ENCODE measurements at regions not wholly inside any gene's neighbourhood (a gene's known extent, or its start where the extent isn't known, plus 50 kb on each side); places are given as distances from the start of the nearest gene placed in this dataset.

- no peak for DNase-seq
These were observed 60.4 kb upstream of the TNP1 start for GRCh38 chr2:216920143-216920876.

GRCh38 chr2:216918088-216918680, 58.3 kb upstream of the TNP1 start:
- no peak for DNase-seq

- no peak for DNase-seq
These were observed 57.2 kb upstream of the TNP1 start for GRCh38 chr2:216916956-216917650.

GRCh38 chr2:216915557-216916150, 55.8 kb upstream of the TNP1 start:
- DNase-seq: no peak

GRCh38 chr2:216914491-216914890, 54.6 kb upstream of the TNP1 start:
- DNase-seq: no peak

- no peak for DNase-seq
These were observed 52.0 kb upstream of the TNP1 start for GRCh38 chr2:216911886-216912285.

- DNase-seq: no peak
These were observed 51.1 kb upstream of the TNP1 start for GRCh38 chr2:216911008-216911407.

GRCh38 chr2:216909541-216910210, 49.8 kb upstream of the TNP1 start:
- no peak for DNase-seq

Measured in CD4-positive, alpha-beta T cell treated with Interleukin-17A for 4 hours (primary cell).